Esophagus squamous epithelium (tissue), 5 donors: ENCODE measurements at regions not wholly inside any gene's neighbourhood (a gene's known extent, or its start where the extent isn't known, plus 50 kb on each side); places are given as distances from the start of the nearest gene placed in this dataset.

Experiments
- DNase-seq: peaks from one replicate; lab custom pipeline; 2025; lab: John Stamatoyannopoulos, UW
- H3K27ac ChIP-seq, 4 donors: fragments of 200-600 bp; sonication (generic); one replicate each; pipeline ENCODE4 v1.5.1; 2016 to 2019; ENCODE audit warnings: mild to moderate bottlenecking in 1 of 4
- H3K27me3 ChIP-seq, 4 donors: fragments of 200-600 bp; sonication (generic); 1 replicate in 3 of 4; 2 replicates in 1 of 4; pipeline versions ENCODE4 v1.5.1 to v1.6.0; 2017 to 2021; ENCODE audit warnings: antibody characterized with exemption in 1 of 4
- H3K36me3 ChIP-seq, 3 donors: fragments of 200-600 bp; sonication (generic); one replicate each; pipeline ENCODE4 v1.5.1; 2016 to 2019
- H3K4me1 ChIP-seq, 3 donors: fragments of 200-600 bp; sonication (generic); one replicate each; pipeline ENCODE4 v1.5.1; 2017 to 2019
- H3K4me3 ChIP-seq, 4 donors: fragments of 200-600 bp; sonication (generic); 1 replicate in 3 of 4; 2 replicates in 1 of 4; pipeline ENCODE4 v1.5.1; 2016 to 2019; ENCODE audit warnings: mild to moderate bottlenecking in 2 of 4, moderate library complexity in 1 of 4
- H3K9me3 ChIP-seq, 3 donors: fragments of 200-600 bp; sonication (generic); one replicate each; pipeline ENCODE4 v1.5.1; 2016 to 2019
- POLR2A ChIP-seq, 4 donors: fragments of 450-650 bp; IDR thresholded peaks; one replicate each; pipeline ENCODE4 v1.6.1; 2017; ENCODE audit warnings: antibody characterized with exemption in 4 of 4, mild to moderate bottlenecking in 4 of 4, moderate library complexity in 3 of 4
- WGBS, 2 donors: methylation state at CpG; one replicate each; pipeline ENCODE4 v1.1.5; 2018; 5-methylcytosine and 5-hydroxymethylcytosine counted together
- intact Hi-C: fragments of 100-400 bp; cut with DNase I; formaldehyde crosslinking; loops from one replicate; pipeline ENCODE4 v1.15.0; 2022
- TF ChIP-seq, protein P1 (sequence below), 6 experiments: fragments of 450-650 bp in 4 of 6; fragments of 200-600 bp in 2 of 6; sonication (generic) in 2 of 6; IDR thresholded peaks; one replicate each; pipeline ENCODE4 v1.5.1; 2016 to 2019; ENCODE audit warnings: antibody characterized with exemption in 6 of 6, mild to moderate bottlenecking in 4 of 6, moderate library complexity in 4 of 6
- donor health status: DM: yes; HTN: yes; CAD: no.

DNA sequence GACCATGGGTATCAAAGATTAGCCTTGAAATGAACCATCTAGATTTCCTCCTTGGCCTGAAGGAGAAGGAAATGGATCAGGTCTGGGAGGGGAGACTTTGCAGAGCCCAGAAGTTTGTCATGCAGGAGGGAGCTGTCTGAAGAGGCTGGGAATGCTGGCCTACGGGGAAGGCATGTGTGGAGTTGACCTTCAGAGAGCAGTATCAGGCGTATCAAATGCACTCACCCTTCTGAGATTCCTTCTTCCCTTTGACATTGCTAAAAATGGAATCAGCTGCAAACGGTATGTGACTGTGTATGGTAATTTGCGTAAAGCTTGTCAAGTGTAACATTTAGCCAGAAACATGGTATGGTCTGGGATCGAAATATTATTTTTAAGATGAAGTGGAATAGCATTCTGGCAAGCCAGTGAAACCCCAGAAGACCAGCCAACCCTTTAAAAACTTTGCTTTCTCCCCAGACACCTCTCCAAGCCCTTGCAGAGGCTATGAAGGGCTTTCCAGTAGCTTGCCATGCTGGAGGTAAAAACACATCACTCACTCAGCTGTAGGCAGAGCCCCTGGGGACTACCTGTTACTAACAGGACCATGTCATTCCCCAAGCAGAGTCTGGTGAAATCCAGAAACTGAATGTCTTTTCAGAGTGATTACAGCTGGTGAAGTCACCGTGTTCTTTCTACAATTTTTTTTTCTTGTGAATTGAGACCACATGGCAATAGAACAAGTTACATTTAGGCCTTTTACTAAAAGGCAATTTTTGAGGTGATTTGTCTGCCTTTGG is 174.7 kb upstream of the SLC24A5 start:
- intact Hi-C loops, result no loop called here
- H3K36me3 ChIP-seq, result no peaks in the 10 kb centered on the region
- WGBS, 2 donors, result 71 to 73% methylated on average over 6 of the region's 6 CpGs
- TF ChIP-seq, protein P1, sequence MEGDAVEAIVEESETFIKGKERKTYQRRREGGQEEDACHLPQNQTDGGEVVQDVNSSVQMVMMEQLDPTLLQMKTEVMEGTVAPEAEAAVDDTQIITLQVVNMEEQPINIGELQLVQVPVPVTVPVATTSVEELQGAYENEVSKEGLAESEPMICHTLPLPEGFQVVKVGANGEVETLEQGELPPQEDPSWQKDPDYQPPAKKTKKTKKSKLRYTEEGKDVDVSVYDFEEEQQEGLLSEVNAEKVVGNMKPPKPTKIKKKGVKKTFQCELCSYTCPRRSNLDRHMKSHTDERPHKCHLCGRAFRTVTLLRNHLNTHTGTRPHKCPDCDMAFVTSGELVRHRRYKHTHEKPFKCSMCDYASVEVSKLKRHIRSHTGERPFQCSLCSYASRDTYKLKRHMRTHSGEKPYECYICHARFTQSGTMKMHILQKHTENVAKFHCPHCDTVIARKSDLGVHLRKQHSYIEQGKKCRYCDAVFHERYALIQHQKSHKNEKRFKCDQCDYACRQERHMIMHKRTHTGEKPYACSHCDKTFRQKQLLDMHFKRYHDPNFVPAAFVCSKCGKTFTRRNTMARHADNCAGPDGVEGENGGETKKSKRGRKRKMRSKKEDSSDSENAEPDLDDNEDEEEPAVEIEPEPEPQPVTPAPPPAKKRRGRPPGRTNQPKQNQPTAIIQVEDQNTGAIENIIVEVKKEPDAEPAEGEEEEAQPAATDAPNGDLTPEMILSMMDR (IDR thresholded peaks at IDR 0.05), result no peak
- TF ChIP-seq POLR2A (IDR thresholded peaks at IDR 0.05), result no peak
- no peak for DNase-seq
- H3K27ac ChIP-seq, result no peak overlapping the region
- H3K4me1 ChIP-seq, result no peaks in the 10 kb centered on the region
- H3K27me3 ChIP-seq, result peaks cover 0 to 14% (median 0%) of the 10 kb centered on the region in 4 donors
- H3K4me3 ChIP-seq, result no peak overlapping the region
- no peaks in the 10 kb centered on the region for H3K9me3 ChIP-seq

DNA sequence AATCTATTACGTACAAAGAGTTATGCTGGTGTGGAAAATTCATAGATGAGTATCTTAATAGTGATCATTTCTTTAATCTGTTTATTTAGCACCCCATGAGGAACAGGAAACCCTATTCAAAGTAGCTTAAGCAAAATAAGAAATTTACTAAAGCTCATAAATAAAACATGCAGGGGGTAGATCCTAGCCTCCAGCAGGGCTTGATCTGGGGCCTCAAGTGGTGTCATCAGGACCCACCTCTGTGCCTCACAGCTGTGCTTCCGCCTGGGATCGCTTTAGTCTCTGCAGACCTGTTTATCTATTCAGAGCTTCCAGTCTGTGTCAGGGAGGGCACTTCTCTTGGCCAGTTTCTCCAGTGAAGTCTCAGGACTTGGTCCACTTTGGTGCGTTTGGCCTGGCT is 171.0 kb upstream of the SLC24A5 start:
- TF ChIP-seq POLR2A (IDR thresholded peaks at IDR 0.05), result no peak
- TF ChIP-seq, protein P1 (IDR thresholded peaks at IDR 0.05), result no peak
- H3K36me3 ChIP-seq, result no peaks in the 10 kb centered on the region
- intact Hi-C loops, result no loop called here
- no peak overlapping the region for H3K4me3 ChIP-seq
- 85 to 94% methylated on average over 3 of the region's 4 CpGs for WGBS, 2 donors
- DNase-seq, result no peak
- H3K27me3 ChIP-seq, result peaks cover 0 to 39% (median 0%) of the 10 kb centered on the region in 4 donors
- no peaks in the 10 kb centered on the region for H3K9me3 ChIP-seq
- no peak overlapping the region for H3K27ac ChIP-seq
- no peaks in the 10 kb centered on the region for H3K4me1 ChIP-seq

DNA sequence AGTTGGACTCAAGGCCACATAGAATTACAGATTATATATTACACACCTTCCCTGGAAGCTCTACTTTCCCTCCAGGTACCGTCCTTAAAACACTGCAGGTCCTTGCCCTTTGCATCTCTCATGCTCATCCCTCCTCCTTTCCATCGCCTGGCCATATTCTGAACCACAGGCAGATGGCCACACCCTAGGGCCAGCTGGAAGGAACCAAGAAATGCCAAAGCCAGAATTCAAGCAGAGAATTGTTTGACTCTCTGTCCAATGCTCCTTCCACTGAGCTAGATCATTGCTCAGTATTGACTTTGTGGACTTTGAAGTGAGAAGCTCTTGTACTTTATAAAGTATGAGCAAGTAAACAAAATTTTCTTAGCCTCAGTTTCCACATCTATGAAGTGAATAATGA is 170.3 kb upstream of the SLC24A5 start:
- H3K9me3 ChIP-seq, result no peaks in the 10 kb centered on the region
- no peaks in the 10 kb centered on the region for H3K4me1 ChIP-seq
- TF ChIP-seq, protein P1 (IDR thresholded peaks at IDR 0.05), result no peak
- TF ChIP-seq POLR2A (IDR thresholded peaks at IDR 0.05), result no peak
- H3K4me3 ChIP-seq, result no peak overlapping the region
- WGBS, 2 donors, result 80 to 93% methylated on average over 2 of the region's 2 CpGs
- intact Hi-C loops, result no loop called here
- H3K27ac ChIP-seq, result no peak overlapping the region
- DNase-seq, result no peak
- no peaks in the 10 kb centered on the region for H3K36me3 ChIP-seq
- peaks cover 0 to 43% (median 0%) of the 10 kb centered on the region in 4 donors for H3K27me3 ChIP-seq

DNA sequence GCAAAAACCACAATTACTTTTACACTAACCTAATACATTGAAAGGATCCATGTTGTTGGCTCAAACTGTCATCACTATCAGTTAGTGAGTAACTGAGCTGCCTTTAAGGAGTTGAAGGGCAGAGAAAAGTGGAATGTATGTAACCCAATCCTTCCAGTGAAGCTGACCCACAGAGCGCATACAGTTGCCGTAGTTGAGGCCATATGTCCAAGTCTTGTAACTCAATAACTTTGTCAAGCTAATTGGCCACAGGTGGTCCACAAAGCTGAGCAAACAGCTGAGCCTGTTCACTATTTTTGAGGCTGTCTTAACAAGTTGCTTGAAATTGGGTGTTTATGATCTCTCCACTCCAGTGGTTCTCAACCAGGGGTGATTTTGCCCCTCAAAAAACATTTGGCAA is 169.0 kb upstream of the SLC24A5 start:
- H3K27me3 ChIP-seq, result peaks cover 0 to 43% (median 0%) of the 10 kb centered on the region in 4 donors
- no peak for TF ChIP-seq POLR2A (IDR thresholded peaks at IDR 0.05)
- TF ChIP-seq, protein P1 (IDR thresholded peaks at IDR 0.05), result no peak
- 91 to 94% methylated on average over 2 of the region's 2 CpGs for WGBS, 2 donors
- no peak overlapping the region for H3K4me3 ChIP-seq
- no peak for DNase-seq
- no peaks in the 10 kb centered on the region for H3K36me3 ChIP-seq
- H3K27ac ChIP-seq, result no peak overlapping the region
- no peaks in the 10 kb centered on the region for H3K9me3 ChIP-seq
- intact Hi-C loops, result no loop called here
- no peaks in the 10 kb centered on the region for H3K4me1 ChIP-seq

GRCh38 chr15:47954196-47954595 is 166.6 kb upstream of the SLC24A5 start:
- intact Hi-C loops, result no loop called here
- Histone ChIP-seq H3K27me3 (peaks cover 0 to 43% (median 0%) of the 10 kb centered on the region in 4 donors), H3K27ac (no peak overlapping the region), H3K4me1 (no peaks in the 10 kb centered on the region), H3K36me3 (no peaks in the 10 kb centered on the region), H3K4me3 (no peak overlapping the region), H3K9me3 (no peaks in the 10 kb centered on the region)
- 54 to 69% methylated on average over 3 of the region's 3 CpGs for WGBS, 2 donors
- no peak for DNase-seq
- TF ChIP-seq, protein P1 (IDR thresholded peaks at IDR 0.05), result no peak
- TF ChIP-seq POLR2A (IDR thresholded peaks at IDR 0.05), result no peak
